Hepatocyte (in vitro differentiated cells): ENCODE measurements at regions not wholly inside any gene's neighbourhood (a gene's known extent, or its start where the extent isn't known, plus 50 kb on each side); places are given as distances from the start of the nearest gene placed in this dataset.

Experiments used
- EZH2 ChIP-seq: fragments of 200-600 bp; sonication (generic); IDR thresholded peaks from 2 replicates; pipeline ENCODE4 v1.6.1; 2016; ENCODE audit warnings: antibody characterized with exemption, mild to moderate bottlenecking, borderline replicate concordance
- EZH2phosphoT487 ChIP-seq: fragments of 200-600 bp; sonication (generic); IDR thresholded peaks from one replicate; pipeline ENCODE4 v1.6.1; 2018; ENCODE audit warnings: antibody characterized with exemption, mild to moderate bottlenecking, low read depth, moderate library complexity; ENCODE audit not compliant: unreplicated experiment, severe bottlenecking
- TF ChIP-seq, protein P1 (sequence below): fragments of 200-600 bp; sonication (generic); IDR thresholded peaks from 2 replicates; pipeline ENCODE4 v1.5.1; 2016; ENCODE audit warnings: antibody characterized with exemption, mild to moderate bottlenecking; ENCODE audit not compliant: poor library complexity

- TF ChIP-seq EZH2 (no peak), EZH2phosphoT487 (no peak)
- TF ChIP-seq, protein P1, sequence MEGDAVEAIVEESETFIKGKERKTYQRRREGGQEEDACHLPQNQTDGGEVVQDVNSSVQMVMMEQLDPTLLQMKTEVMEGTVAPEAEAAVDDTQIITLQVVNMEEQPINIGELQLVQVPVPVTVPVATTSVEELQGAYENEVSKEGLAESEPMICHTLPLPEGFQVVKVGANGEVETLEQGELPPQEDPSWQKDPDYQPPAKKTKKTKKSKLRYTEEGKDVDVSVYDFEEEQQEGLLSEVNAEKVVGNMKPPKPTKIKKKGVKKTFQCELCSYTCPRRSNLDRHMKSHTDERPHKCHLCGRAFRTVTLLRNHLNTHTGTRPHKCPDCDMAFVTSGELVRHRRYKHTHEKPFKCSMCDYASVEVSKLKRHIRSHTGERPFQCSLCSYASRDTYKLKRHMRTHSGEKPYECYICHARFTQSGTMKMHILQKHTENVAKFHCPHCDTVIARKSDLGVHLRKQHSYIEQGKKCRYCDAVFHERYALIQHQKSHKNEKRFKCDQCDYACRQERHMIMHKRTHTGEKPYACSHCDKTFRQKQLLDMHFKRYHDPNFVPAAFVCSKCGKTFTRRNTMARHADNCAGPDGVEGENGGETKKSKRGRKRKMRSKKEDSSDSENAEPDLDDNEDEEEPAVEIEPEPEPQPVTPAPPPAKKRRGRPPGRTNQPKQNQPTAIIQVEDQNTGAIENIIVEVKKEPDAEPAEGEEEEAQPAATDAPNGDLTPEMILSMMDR, result no peak
These were observed 105.0 kb upstream of the PITRM1 start for GRCh38 chr10:3277566-3277965.
